PC-9 (cell line): ENCODE measurements at regions not wholly inside any gene's neighbourhood (a gene's known extent, or its start where the extent isn't known, plus 50 kb on each side); places are given as distances from the start of the nearest gene placed in this dataset.

Experiments
- BruUV-seq: library from RNA; stranded (reverse); fragments of 400-500 nt; replicated peaks from 2 replicates; lab custom pipeline; 2021; lab: Mats Ljungman, UMichigan
- CTCF ChIA-PET: fragments of 300-600 bp; sonication (Branson Sonifier 250); formaldehyde crosslinking; loops from one replicate; lab custom pipeline; 2022; ENCODE audit warnings: antibody characterized with exemption; lab: Charles Lee
- POLR2A ChIA-PET: fragments of 300-600 bp; sonication (Branson Sonifier 250); formaldehyde crosslinking; loops from one replicate; lab custom pipeline; 2022; ENCODE audit warnings: antibody characterized with exemption; ENCODE audit not compliant: unreplicated experiment; lab: Charles Lee
- DNase-seq, 2 experiments: peaks; one replicate each; pipeline versions ENCODE4 v3.0.0 to v3.0.0-alpha.2; 2015 to 2022; ENCODE audit warnings: mixed read lengths in 1 of 2
- H2AFZ ChIP-seq: fragments of 200-600 bp; sonication (generic); 2 replicates; pipeline ENCODE4 v1.8.1; 2017; ENCODE audit warnings: antibody characterized with exemption
- H3F3A ChIP-seq: fragments of 200-600 bp; sonication (generic); 2 replicates; pipeline ENCODE4 v1.8.1; 2017; ENCODE audit warnings: antibody characterized with exemption, mild to moderate bottlenecking, low read depth; ENCODE audit not compliant: insufficient read depth
- H3K27ac ChIP-seq: fragments of 200-600 bp; sonication (generic); 2 replicates; pipeline ENCODE4 v1.6.1; 2016; ENCODE audit warnings: mixed run types
- H3K27me3 ChIP-seq: fragments of 200-600 bp; sonication (generic); 2 replicates; pipeline ENCODE4 v1.6.1; 2016; ENCODE audit warnings: low read depth, mixed run types; ENCODE audit not compliant: insufficient read depth
- H3K36me3 ChIP-seq: fragments of 200-600 bp; sonication (generic); 2 replicates; pipeline ENCODE4 v1.6.1; 2016; ENCODE audit warnings: low read depth, mixed run types
- H3K4me1 ChIP-seq: fragments of 200-600 bp; sonication (generic); replicated peaks from 2 replicates; pipeline ENCODE4 v1.6.1; 2016; ENCODE audit warnings: mixed run types; ENCODE audit not compliant: insufficient read depth
- H3K4me2 ChIP-seq: fragments of 200-600 bp; sonication (generic); 2 replicates; pipeline ENCODE4 v1.6.1; 2017; ENCODE audit warnings: mixed run types
- H3K4me3 ChIP-seq: fragments of 200-600 bp; sonication (generic); 2 replicates; pipeline ENCODE4 v1.6.1; 2016; ENCODE audit warnings: mixed run types
- H3K79me2 ChIP-seq: fragments of 200-600 bp; sonication (generic); 2 replicates; pipeline ENCODE4 v1.6.1; 2017; ENCODE audit warnings: low read depth, mixed run types
- H3K9me2 ChIP-seq: fragments of 200-600 bp; sonication (generic); 2 replicates; pipeline ENCODE4 v1.8.1; 2017; ENCODE audit warnings: mild to moderate bottlenecking; ENCODE audit not compliant: insufficient read depth
- H3K9me3 ChIP-seq: fragments of 200-600 bp; sonication (generic); 2 replicates; pipeline ENCODE4 v1.8.1; 2016; ENCODE audit warnings: low read depth; ENCODE audit not compliant: insufficient read depth
- H4K20me1 ChIP-seq: fragments of 200-600 bp; sonication (generic); 2 replicates; pipeline ENCODE4 v1.8.1; 2017; ENCODE audit not compliant: insufficient read depth
- CTCF ChIP-seq: fragments of 200-600 bp; sonication (generic); conservative IDR thresholded peaks from 2 replicates; pipeline ENCODE4 v1.6.1; 2017; ENCODE audit warnings: mixed run types, antibody characterized with exemption, mild to moderate bottlenecking, moderate library complexity
- EZH2 ChIP-seq: fragments of 200-600 bp; sonication (generic); IDR thresholded peaks from 2 replicates; pipeline ENCODE4 v1.8.0; 2017; ENCODE audit warnings: antibody characterized with exemption, low read depth
- intact Hi-C: fragments of 100-400 bp; cut with micrococcal nuclease; formaldehyde crosslinking; loops from one replicate; pipeline ENCODE4 v1.10.0; 2022; ENCODE audit not compliant: unreplicated experiment

- H3K9me2 ChIP-seq: no peaks in the 10 kb centered on the region
- H3K4me1 ChIP-seq: no peaks in the 10 kb centered on the region
- intact Hi-C loops: no loop called here
- no peaks in the 10 kb centered on the region for H3F3A ChIP-seq
- BruUV-seq: no TSS peak
- no peak overlapping the region for H3K4me3 ChIP-seq
- ChIA-PET CTCF (no interaction called here), POLR2A (no interaction called here)
- TF ChIP-seq EZH2: no peak
- TF ChIP-seq CTCF: no peak
- H3K4me2 ChIP-seq: no peak overlapping the region
- no peaks in the 10 kb centered on the region for H3K79me2 ChIP-seq
- H2AFZ ChIP-seq: no peak overlapping the region
- H3K9me3 ChIP-seq: no peaks in the 10 kb centered on the region
- H3K27ac ChIP-seq: no peak overlapping the region
- no peaks in the 10 kb centered on the region for H4K20me1 ChIP-seq
- H3K36me3 ChIP-seq: no peaks in the 10 kb centered on the region
- no peak for DNase-seq
- no peaks in the 10 kb centered on the region for H3K27me3 ChIP-seq
These were observed 1264.2 kb downstream of the ROBO2 start for GRCh38 chr3:78304115-78304514.

GRCh38 chr3:78312851-78313250 is 1273.0 kb downstream of the ROBO2 start:
- ChIA-PET POLR2A (no interaction called here), CTCF (no interaction called here)
- no peak overlapping the region for H3K4me2 ChIP-seq
- no peak overlapping the region for H3K27ac ChIP-seq
- no peaks in the 10 kb centered on the region for H3K9me3 ChIP-seq
- intact Hi-C loops: no loop called here
- no peaks in the 10 kb centered on the region for H3K9me2 ChIP-seq
- BruUV-seq: no TSS peak
- H3K79me2 ChIP-seq: no peaks in the 10 kb centered on the region
- no peaks in the 10 kb centered on the region for H3K36me3 ChIP-seq
- no peak overlapping the region for H3K4me3 ChIP-seq
- TF ChIP-seq EZH2 (no peak), CTCF (no peak)
- H3F3A ChIP-seq: no peaks in the 10 kb centered on the region
- no peaks in the 10 kb centered on the region for H3K27me3 ChIP-seq
- H3K4me1 ChIP-seq: no peaks in the 10 kb centered on the region
- H4K20me1 ChIP-seq: no peaks in the 10 kb centered on the region
- no peak for DNase-seq
- no peak overlapping the region for H2AFZ ChIP-seq

- no peaks in the 10 kb centered on the region for H3K9me3 ChIP-seq
- H3K4me2 ChIP-seq: no peak overlapping the region
- CTCF ChIA-PET: no interaction called here
- no peak for TF ChIP-seq EZH2
- no peak for TF ChIP-seq CTCF
- no peaks in the 10 kb centered on the region for H3K9me2 ChIP-seq
- no peaks in the 10 kb centered on the region for H3K27me3 ChIP-seq
- no peaks in the 10 kb centered on the region for H3K4me1 ChIP-seq
- H3F3A ChIP-seq: no peaks in the 10 kb centered on the region
- no peaks in the 10 kb centered on the region for H4K20me1 ChIP-seq
- H3K27ac ChIP-seq: no peak overlapping the region
- DNase-seq: no peak
- H3K4me3 ChIP-seq: no peak overlapping the region
- BruUV-seq: no TSS peak
- H2AFZ ChIP-seq: no peak overlapping the region
- H3K79me2 ChIP-seq: no peaks in the 10 kb centered on the region
- intact Hi-C loops: no loop called here
- no peaks in the 10 kb centered on the region for H3K36me3 ChIP-seq
- POLR2A ChIA-PET: no interaction called here
These were observed 1273.4 kb downstream of the ROBO2 start for GRCh38 chr3:78313332-78313731.
